ENCODE measurements at regions not wholly inside any gene's neighbourhood (a gene's known extent, or its start where the extent isn't known, plus 50 kb on each side); places are given as distances from the start of the nearest gene placed in this dataset.

DNA sequence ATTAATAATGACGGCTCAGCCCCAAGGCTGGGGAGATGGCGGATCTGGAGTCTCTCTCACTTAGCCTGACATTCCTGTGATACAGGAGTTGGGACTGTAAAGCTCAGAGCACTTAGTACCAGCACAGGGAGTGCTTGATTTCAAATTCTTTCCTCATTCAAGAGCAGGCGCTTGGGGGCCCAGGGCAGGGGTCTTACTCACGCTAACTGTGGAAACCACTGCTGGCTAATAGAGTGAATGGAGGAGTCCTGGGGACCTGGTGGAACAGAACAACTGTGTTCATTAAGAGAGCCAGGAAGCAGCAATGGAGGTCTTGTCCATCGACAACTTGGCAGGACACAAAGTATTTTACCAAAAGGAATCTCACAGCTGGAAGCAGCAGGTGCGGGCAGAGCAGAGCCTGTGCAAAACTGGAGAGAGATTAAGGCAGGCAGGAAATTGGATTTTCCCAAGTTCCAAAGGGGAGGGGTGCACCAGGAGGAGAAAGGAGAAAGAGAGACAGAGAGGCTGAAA lies 358.9 kb downstream of the TNS1 start:
- H3K27me3 ChIP-seq (ENCODE audit: control insufficient read depth, insufficient read depth, low read length), result no peaks in the 10 kb centered on the region
- ChIA-PET CTCF (interaction anchor here (0.7 kb wide), 1 partner anchor 324 kb away, joined by 3 read pairs; no protein-coding TSS in a partner anchor), POLR2A (interaction anchor here (0.6 kb wide), 1 partner anchor 89 kb away, joined by 4 read pairs; no protein-coding TSS in a partner anchor)
- H3K4me3 ChIP-seq (ENCODE audit: low read depth, low read length), result no peak overlapping the region
- TF ChIP-seq, protein P1, sequence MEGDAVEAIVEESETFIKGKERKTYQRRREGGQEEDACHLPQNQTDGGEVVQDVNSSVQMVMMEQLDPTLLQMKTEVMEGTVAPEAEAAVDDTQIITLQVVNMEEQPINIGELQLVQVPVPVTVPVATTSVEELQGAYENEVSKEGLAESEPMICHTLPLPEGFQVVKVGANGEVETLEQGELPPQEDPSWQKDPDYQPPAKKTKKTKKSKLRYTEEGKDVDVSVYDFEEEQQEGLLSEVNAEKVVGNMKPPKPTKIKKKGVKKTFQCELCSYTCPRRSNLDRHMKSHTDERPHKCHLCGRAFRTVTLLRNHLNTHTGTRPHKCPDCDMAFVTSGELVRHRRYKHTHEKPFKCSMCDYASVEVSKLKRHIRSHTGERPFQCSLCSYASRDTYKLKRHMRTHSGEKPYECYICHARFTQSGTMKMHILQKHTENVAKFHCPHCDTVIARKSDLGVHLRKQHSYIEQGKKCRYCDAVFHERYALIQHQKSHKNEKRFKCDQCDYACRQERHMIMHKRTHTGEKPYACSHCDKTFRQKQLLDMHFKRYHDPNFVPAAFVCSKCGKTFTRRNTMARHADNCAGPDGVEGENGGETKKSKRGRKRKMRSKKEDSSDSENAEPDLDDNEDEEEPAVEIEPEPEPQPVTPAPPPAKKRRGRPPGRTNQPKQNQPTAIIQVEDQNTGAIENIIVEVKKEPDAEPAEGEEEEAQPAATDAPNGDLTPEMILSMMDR (IDR thresholded peaks at IDR 0.05; ENCODE audit: insufficient read depth, low read depth, low read length), result no peak
- no peaks in the 10 kb centered on the region for H3K36me3 ChIP-seq (ENCODE audit: control insufficient read depth, insufficient read depth, low read length)
- no peak for DNase-seq (ENCODE audit: low read depth)

DNA sequence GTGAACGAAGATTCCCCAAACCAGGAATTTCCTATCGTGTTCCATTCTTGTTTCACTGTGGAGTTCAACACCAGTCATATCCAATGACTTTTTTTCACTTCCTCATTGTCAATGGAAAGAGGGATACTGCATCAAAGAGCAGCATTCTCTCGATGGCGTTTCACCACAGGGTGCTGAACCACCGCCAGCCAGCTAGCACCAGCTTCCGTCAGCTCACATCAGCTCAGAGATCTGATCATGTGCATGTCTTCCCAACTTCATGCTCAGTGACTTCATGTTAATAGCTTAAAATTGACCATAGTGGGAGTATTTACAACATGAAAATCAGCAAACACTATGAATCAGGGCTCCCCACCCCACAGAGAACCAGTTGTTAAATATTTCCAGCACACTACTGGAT lies 359.9 kb downstream of the TNS1 start:
- H3K36me3 ChIP-seq (ENCODE audit: control insufficient read depth, insufficient read depth, low read length), result no peaks in the 10 kb centered on the region
- no peak for DNase-seq (ENCODE audit: low read depth)
- CTCF ChIA-PET, result interaction anchor here (2.7 kb wide), 1 partner anchor 8 kb away, joined by 25 read pairs; no protein-coding TSS in a partner anchor
- no peaks in the 10 kb centered on the region for H3K27me3 ChIP-seq (ENCODE audit: control insufficient read depth, insufficient read depth, low read length)
- H3K4me3 ChIP-seq (ENCODE audit: low read depth, low read length), result no peak overlapping the region
- POLR2A ChIA-PET, result no interaction called here
- TF ChIP-seq, protein P1 (IDR thresholded peaks at IDR 0.05; ENCODE audit: insufficient read depth, low read depth, low read length), result no peak

DNA sequence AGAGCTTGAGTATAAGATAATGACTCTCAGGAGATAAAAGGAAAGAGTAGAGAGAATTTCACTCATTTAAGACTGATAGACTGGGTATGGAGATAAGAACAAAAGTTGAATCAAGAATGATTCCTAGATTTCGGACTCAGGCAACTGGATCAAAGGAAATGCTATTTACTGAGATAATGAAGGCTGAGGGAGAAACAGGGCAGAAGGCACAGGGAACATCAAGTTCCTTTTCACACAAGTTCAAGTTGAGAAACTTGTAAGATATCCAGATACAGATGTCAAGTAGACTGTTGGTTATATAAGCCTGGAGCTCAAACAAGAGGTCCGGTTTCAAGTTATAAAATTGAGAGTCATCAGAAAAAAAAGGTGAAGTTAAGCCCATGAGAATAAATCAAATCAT lies 360.8 kb downstream of the TNS1 start:
- Histone ChIP-seq H3K4me3 (ENCODE audit: low read depth, low read length) (no peak overlapping the region), H3K27me3 (ENCODE audit: control insufficient read depth, insufficient read depth, low read length) (no peaks in the 10 kb centered on the region), H3K36me3 (ENCODE audit: control insufficient read depth, insufficient read depth, low read length) (no peaks in the 10 kb centered on the region)
- CTCF ChIA-PET, result interaction anchor here (2.7 kb wide), 1 partner anchor 9 kb away, joined by 25 read pairs; no protein-coding TSS in a partner anchor
- POLR2A ChIA-PET, result no interaction called here
- DNase-seq (ENCODE audit: low read depth), result no peak
- TF ChIP-seq, protein P1 (IDR thresholded peaks at IDR 0.05; ENCODE audit: insufficient read depth, low read depth, low read length), result no peak

DNA sequence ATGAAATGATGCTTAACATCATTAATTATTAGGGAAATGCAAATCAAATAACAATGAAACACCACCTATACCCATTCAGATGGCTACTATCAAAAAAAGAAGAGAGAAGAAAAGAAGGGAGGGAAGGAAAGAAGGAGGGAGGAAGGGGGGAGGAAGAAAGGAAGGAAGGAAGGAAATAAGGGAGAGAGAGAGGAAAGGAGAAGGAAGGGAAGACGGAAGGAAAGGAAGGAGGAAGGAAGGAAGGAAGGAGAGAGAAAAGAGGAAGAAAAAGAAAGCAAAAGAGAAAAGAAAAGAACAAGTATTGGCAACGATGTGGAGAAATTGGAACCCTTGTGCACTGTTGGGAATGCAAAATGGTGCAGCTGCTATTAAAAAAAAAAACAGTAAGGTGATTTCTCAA lies 363.3 kb downstream of the TNS1 start:
- CTCF ChIA-PET, result interaction anchor here (1.1 kb wide), 1 partner anchor 11 kb away, joined by 4 read pairs; no protein-coding TSS in a partner anchor
- POLR2A ChIA-PET, result no interaction called here
- TF ChIP-seq, protein P1 (IDR thresholded peaks at IDR 0.05; ENCODE audit: insufficient read depth, low read depth, low read length), result no peak
- H3K36me3 ChIP-seq (ENCODE audit: control insufficient read depth, insufficient read depth, low read length), result no peaks in the 10 kb centered on the region
- H3K27me3 ChIP-seq (ENCODE audit: control insufficient read depth, insufficient read depth, low read length), result no peaks in the 10 kb centered on the region
- DNase-seq (ENCODE audit: low read depth), result no peak
- H3K4me3 ChIP-seq (ENCODE audit: low read depth, low read length), result no peak overlapping the region

DNA sequence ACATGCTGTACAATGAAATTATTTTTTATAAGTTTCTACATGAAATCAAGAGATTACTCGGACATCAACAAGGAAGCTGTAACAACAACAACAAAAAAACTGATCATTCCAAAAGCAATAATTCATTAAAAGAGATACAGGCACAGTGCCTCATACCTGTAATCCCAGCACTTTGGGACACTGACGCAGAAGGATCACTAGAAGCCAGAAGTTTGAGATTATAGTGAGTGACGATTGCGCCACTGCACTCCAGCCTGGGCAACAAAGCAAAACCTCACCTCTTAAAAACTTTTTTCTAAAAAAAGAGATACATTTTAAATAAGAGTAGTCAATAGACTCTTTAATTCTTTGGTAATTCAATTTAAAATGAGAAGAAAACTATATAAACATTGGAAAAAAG lies 364.3 kb downstream of the TNS1 start:
- ChIA-PET POLR2A (no interaction called here), CTCF (interaction anchor here (1.1 kb wide), 1 partner anchor 12 kb away, joined by 4 read pairs; no protein-coding TSS in a partner anchor)
- Histone ChIP-seq H3K27me3 (ENCODE audit: control insufficient read depth, insufficient read depth, low read length) (no peaks in the 10 kb centered on the region), H3K36me3 (ENCODE audit: control insufficient read depth, insufficient read depth, low read length) (no peaks in the 10 kb centered on the region), H3K4me3 (ENCODE audit: low read depth, low read length) (no peak overlapping the region)
- no peak for DNase-seq (ENCODE audit: low read depth)
- TF ChIP-seq, protein P1 (IDR thresholded peaks at IDR 0.05; ENCODE audit: insufficient read depth, low read depth, low read length), result no peak

All from BJ (cell line).